GM18951 (cell line): ENCODE measurements at regions not wholly inside any gene's neighbourhood (a gene's known extent, or its start where the extent isn't known, plus 50 kb on each side); places are given as distances from the start of the nearest gene placed in this dataset.

Experiments
- POLR2A ChIP-seq: IDR thresholded peaks from 4 replicates; pipeline ENCODE4 v1.6.1; 2011; ENCODE audit warnings: mild to moderate bottlenecking; ENCODE audit not compliant: insufficient read length, insufficient read depth; ENCODE audit errors: extremely low read depth
- in situ Hi-C: fragments of 300-500 bp; cut with MboI; formaldehyde crosslinking; loops from one replicate; pipeline ENCODE4 v1.12.0; 2022; ENCODE audit warnings: low sequenced_read_pairs, mixed read lengths, inconsistent platforms; ENCODE audit not compliant: unreplicated experiment

DNA sequence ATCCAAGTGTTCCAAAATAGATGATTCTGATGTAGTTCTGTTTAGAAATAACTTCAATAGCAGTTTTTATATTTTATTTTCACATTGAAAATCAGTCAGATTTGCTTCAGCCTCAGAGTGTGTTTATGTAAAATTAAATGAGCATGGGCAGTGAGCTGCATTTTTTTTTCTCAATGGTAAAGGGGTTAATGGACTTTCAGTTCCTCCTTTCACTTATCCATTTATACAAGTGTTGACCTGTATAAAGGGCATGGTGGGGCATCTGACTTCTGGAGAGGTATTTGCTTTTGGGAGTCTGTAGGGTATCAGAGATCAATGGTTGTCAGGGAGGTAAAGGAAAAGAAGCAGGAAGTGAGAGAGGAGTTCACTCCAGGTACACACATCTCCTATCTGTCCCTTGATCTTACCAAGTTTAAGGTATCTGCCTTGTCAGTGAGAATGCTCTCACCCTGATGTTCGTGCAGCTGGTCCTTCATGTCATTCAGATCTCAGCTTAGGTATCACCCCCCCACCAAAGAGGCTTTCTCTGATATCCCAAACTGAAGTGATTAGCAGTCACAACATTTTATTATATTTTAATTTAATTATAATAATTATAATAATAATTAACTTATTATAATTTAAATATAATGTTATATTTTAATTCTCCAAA lies 181.6 kb upstream of the LMNTD1 start:
- no peak for TF ChIP-seq POLR2A
- in situ Hi-C loops, result no loop called here

DNA sequence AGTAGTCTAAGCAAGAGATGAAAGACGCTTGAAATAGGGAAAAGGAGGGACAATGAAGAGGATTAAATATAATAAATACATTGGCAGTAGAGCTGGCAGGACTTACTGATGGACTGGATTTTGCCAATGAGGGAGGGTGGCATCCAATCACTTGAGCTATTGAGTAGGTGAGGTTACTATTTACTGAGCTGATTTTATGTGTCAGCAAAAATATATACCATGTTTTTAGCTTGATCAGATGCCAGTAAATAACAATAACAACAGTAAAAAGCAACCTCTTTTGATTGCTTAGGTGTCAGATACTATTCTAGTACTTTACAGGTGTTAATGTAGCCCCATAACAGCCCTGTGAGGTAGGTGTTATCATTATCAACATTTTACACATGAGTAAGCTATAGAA lies 187.5 kb upstream of the LMNTD1 start:
- in situ Hi-C loops, result no loop called here

GRCh38 chr12:25741917-25742316 lies 188.8 kb upstream of the LMNTD1 start:
- in situ Hi-C loops, result no loop called here
- no peak for TF ChIP-seq POLR2A

More for the DNA sequence above, 187.5 kb upstream of the LMNTD1 start:
- no peak for TF ChIP-seq POLR2A

- in situ Hi-C loops, result no loop called here
- no peak for TF ChIP-seq POLR2A
Measured at GRCh38 chr12:25743679-25744215, 190.7 kb upstream of the LMNTD1 start.

GRCh38 chr12:25744313-25744712 lies 191.2 kb upstream of the LMNTD1 start:
- TF ChIP-seq POLR2A, result no peak
- in situ Hi-C loops, result no loop called here

DNA sequence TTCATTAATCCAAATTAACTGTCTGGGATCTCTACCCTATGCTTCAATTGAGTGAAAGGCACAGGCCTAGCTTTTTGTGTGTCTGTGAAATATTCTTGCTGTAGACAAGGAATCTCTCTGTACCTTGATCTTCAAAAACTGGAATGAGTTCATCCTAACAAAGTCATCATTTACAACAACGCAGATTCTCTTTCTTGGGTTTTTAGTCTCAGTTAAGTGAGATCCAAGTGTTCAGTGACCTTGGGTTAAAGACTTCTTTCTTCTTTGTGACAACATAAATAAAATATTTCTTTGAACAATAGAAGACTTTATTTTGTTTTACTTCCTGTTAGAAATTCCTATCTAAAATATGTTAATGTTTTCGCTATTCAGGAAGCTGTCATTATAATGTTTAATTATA lies 192.2 kb upstream of the LMNTD1 start:
- in situ Hi-C loops, result no loop called here
- TF ChIP-seq POLR2A, result no peak

- in situ Hi-C loops, result no loop called here
- TF ChIP-seq POLR2A, result no peak
Measured at GRCh38 chr12:25746131-25746530, 193.0 kb upstream of the LMNTD1 start.

- TF ChIP-seq POLR2A, result no peak
- in situ Hi-C loops, result no loop called here
Measured at GRCh38 chr12:25752710-25753309, 199.7 kb upstream of the LMNTD1 start.

GRCh38 chr12:25755136-25755970 lies 202.3 kb upstream of the LMNTD1 start:
- in situ Hi-C loops, result no loop called here
- TF ChIP-seq POLR2A, result no peak

DNA sequence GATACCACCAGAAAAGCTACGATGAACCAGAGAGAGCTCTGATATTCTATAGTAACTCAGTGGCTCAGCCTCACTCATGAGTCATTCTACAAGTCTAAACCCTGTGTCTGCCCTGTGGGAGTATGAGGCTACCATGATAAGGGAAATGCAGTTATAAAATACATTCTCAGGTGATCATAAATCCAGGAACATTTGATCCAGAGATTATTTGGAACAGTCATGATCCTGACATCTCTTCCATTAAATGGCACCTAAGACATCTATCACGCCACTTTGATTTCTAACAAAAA lies 202.6 kb upstream of the RASSF8 start:
- in situ Hi-C loops, result no loop called here
- TF ChIP-seq POLR2A, result no peak

DNA sequence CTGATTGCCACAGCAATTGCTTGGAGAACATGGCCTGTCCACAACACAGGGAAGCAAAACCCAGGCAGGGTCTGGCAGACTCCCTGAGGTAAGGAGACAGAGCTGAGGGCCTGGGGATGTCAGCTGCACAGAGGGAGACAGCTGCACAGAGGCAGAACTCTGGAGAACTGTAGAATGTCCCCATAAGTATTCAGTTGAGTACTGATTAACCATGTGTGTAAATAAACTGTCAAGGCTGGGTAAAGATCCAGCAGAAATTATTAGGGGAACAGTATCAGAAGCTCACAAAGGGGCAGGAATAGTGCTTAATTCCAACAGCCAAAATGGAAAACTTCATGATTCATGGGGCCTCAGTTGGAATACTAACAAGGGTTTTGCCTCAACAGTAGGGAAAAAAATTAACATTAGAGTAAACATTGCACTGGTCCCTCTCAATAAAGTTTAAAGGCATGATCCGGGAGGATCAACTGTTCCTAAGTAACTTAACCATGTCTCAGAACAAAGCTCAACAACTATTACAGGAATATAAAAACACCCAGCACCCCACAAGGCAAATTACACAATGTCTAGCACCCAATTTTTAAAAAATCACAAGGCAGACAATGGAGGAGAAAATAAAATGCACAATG lies 201.3 kb upstream of the RASSF8 start:
- in situ Hi-C loops, result no loop called here
- TF ChIP-seq POLR2A, result no peak

DNA sequence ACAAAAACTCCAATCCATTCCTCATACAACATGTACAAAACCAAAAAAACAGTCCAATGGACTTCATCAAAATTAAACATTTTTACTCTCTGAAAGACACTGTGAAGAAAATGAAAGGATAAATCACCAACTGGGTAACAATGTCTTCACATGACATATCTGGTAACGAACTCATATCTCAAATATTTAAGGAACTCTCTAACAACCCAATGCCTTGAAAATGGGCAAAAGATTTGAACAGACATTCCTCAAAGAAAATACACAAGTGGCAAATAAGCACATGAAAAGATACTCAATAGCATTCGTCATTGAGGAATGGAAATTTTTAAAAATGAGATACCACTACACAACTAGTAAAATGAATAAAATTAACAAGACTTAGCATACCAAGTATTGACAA lies 198.7 kb upstream of the RASSF8 start:
- in situ Hi-C loops, result no loop called here

GRCh38 chr12:25761356-25761755 lies 197.1 kb upstream of the RASSF8 start:
- in situ Hi-C loops, result no loop called here
- no peak for TF ChIP-seq POLR2A

More for the DNA sequence above, 198.7 kb upstream of the RASSF8 start:
- no peak for TF ChIP-seq POLR2A
